ENCODE measurements at regions not wholly inside any gene's neighbourhood (a gene's known extent, or its start where the extent isn't known, plus 50 kb on each side); places are given as distances from the start of the nearest gene placed in this dataset.

DNA sequence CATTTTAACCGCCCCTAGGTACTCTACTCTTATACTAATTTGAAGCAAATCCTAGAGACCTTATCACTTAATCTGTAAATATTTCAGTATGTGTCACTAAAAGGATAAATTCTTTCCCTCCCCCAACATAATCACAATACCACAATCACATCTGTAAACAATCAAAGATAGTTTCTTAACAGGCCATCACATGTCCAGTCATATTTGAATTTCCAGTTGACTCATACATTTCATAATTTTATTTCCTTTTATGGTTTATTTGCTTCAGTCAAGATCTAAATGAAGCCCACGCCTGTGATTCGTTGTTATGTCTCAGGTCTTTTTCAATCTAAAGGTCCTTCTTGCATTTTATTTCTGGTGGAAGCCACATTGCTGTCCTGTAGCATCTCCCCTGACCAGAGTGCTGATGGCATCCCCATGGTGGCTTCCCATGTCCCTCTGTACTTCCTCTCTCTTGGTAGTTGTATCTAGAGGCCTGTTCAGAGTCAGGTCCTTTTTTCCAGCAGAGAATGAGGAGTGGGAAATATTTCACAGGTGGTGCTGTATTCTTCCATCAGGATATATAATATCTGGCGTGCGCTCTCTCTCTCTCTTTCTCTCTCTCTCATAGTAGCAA lies 128.6 kb upstream of the SLC22A23 start:
- DNase-seq = peak; percentile 93

DNA sequence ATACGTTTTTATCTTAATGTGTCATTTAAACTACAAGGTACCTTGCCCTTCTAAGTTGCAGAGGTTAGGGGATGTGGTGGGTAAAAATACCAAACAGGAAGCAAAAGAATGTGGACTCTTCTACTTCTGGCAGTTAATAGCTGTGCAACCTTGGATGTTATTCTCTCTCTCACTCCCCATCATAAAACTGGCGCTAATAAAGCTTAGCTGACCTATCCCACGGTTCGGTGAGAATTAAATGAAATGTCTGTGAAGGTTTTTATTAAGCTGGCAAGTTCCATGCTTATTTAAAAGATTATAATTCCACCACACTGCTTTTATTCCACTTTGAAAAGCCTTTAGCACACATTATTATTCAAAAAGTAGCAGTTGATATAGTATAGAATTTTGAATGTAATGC lies 127.8 kb upstream of the SLC22A23 start:
- DNase-seq = peak; percentile 38

DNA sequence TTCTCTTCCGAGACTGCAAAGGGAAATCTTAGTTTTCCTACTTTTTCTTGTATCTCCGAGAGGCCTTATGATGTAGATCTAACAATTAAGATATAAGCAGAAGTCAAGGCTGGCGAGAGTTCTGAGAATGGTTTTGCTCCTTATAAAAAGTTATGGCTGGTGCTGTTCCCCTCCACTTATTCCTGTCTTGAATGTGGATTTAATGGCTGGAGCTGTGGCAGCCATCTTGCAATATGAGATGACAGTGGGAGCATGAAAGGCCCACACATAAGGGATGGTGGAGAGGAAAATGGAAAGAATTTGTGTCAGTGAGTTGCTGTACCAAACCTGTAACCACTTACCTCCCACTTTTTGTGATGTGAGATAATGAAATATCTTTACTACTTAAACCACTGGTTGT lies 124.6 kb upstream of the SLC22A23 start:
- no peak for DNase-seq

DNA sequence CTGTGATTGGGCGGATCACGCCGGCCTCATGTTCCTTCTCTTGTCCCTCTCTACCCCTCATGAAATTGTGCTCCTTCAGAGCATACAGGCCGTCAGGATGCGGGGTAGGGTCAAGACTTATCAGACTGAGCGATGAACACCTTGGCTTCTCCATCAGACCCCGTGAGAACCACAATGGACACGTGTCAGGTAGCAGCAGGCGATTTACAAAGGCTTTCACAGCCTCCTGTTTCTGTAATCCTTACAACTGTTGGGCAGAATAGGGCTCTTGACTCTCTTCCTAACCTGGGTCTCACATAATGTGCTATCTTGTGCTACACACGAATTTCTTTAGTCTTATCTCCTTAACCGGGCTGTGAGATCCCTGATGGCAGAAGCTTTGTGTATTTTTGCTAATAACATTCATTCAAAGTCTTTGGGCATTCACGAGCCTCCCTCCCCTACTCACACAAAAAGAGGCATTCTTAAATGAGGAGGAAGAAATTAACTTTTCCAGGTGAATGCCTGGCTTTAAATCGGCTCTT lies 122.9 kb upstream of the SLC22A23 start:
- DNase-seq = no peak

DNA sequence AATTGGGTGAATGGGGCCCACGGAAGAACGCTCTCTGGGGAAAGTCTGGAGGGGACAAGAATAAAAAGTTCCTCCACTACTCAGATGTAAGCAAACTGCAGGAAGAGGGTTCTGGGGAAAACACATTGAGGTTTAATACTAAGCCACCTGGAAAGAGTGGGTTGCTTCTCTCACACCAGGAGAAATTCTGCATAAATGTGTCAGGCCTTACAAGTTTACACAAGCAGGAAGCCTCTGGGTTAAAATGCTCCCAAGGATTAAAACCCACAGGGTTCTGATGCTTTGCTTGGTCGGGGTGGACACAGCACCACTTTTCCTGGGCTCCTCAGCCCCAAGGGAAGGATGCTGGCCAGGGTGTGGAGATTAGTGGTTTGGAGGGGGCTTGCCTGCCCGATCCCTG lies 122.1 kb upstream of the SLC22A23 start:
- DNase-seq = no peak

DNA sequence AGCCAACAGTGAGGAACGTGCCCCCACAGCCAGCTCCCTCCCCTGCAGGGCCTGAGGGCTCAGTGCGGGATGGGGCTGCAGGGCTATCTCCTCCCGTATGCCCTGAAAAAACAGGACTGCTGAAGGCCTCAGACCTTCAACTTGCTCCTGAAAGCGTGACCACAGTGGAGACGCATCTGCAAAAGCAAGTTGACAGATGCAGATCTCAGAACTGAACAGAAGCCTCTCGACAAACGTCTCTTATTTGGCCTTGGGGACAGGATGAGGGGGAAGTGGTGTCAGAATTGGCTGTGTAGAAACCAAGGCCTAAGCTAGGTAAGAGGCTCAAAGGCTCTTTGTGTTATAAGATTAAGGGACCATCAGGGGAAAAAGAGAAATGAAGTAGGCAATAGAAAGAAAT lies 120.7 kb upstream of the SLC22A23 start:
- no peak for DNase-seq

DNA sequence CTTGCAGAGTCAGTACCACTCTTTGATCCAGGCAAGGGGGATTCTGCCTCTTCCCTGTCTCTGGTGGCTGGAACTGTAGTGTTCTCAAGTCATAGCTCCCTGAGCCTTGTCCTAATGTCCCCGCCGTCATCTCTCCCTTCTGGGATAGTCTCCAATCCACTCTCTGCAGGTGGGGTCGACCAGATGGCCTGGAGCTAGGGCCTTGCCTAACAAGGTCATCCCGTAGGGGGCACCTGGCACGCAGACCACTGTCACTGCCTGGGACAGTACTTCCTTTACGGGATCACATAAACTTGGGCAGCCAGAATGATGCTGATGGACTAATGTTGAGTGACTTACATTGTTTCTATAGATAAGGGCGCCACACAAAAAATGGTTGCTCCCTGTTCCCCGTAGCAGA lies 118.9 kb upstream of the SLC22A23 start:
- DNase-seq = no peak

DNA sequence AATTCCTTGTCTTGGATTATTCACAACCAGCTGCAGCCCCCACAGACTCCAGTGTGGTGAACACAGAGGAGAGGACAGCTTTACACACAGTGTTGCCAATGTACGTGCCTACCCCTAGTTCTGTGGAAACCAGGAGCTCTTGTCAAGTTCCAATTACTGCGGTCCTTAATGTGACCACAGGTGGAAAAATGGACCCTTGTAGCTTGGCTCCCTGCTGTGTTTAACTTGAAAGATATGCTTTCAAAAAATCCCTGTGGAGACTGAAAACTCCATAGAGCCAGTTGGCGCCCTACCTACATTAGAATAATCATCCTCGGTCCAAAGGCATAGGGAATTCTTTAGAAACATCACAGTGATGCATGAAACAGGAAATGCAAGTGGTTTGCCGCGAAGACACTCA lies 118.3 kb upstream of the SLC22A23 start:
- peak; percentile 18 for DNase-seq

DNA sequence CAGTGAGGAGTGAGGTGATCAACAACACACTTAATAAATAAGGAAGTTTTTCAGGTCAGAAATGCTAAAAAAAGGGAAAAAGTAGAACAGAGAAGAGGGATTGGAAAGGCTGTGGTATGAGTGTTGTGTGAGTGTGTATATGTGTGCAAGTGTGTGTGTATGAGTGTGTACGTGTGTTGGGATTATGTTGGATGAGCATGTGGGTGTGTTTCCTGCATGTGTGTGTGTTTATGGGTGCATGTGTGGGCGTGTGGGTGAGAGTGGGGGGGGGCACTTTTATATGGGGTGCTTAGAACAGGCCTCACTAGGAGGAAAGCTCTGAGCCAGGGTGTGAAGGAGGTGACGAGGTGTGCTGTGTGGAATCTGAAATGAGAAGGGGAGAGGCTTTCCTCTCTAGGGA lies 116.8 kb upstream of the SLC22A23 start:
- no peak for DNase-seq

DNA sequence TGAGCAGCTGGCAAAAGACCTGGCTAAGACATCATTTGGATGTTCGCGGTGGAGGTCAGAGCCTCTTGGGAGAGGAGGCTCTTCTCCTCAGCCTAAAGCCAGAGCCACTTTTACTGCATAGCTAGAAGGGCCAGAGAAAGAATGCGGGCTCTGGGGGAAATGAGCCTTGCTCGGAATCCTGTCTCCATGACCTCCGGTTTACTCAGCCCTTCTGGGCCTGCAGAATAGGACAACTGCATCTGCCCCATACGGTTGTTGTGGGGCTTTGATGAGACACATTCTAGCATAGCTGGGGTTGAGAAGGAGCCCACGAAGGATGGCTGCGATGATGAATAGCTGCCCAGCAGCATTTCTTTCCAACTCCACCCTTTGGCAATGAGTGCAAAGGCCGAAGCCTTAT lies 115.0 kb upstream of the SLC22A23 start:
- no peak for DNase-seq

DNA sequence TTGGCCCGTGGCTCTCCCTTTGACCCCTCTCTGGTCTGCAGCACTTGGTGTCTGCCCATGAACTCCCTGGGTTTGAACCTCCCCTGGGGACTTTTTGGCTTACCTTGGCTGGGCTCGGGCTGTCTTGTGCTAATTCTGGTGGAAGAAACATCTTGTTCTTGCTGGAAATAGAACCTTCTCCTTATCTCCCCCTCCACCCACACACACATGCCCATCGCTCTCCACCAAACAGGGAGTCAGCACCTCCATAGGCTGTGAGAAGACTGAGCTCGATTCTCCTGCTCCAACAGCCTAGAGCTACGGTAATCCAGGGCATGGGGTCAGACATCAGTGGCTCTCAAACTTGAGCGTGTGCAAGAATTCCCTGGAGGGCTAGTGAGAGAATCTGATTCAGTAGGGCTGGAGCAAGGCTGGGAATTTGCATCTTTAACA lies 114.4 kb upstream of the SLC22A23 start:
- no peak for DNase-seq

DNA sequence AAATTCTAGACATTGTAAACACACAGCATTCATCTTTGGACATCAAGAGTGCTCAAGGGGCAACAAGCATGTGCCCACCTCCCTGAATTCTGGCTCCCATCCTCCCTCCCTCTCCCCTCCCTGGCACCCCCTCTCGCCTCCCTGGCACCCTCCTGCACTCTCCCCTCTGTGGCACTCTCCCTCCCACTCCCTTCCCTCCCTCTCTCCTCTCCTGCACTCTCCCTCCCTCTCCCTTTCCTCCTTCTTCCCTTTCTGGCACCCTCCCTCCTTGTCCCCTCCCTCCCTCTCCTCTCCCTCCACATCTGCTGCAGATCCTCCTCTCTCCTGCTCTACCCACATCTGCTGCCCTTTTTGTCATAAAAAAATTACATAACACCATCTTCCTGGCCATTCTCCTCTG lies 113.0 kb upstream of the SLC22A23 start:
- no peak for DNase-seq

DNA sequence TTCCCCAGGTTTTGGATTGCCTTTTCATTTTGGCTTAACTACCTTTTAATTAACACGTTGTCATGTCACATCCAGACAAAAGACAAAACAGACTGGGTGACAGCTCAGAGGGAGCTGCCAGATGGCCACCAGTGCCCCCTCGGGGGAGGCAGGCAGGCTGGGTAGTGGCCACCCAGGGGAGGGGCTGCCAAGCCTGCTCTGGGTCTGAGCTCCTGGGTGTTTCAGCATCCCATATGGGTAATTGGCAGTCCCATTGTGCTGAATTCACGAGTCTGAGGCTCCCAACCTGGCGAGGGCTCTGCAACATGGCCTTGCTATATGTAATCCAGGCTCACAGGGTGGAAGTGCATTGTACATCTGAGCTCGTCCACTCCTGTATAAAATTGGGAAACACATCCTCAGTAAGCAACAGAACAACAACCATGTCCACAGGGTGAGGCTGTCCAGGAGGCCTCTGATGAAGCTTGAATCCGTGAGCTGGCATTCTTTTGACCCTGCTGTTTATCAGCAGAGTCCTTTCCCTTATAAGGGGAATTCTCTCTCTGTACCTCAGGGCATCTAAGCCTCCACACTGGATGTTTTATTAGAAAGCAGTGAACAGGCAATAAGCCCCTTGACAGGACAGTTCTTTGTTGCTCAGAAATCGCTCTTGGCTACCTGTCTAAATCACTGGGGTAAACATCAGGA lies 111.7 kb upstream of the SLC22A23 start:
- DNase-seq = no peak

DNA sequence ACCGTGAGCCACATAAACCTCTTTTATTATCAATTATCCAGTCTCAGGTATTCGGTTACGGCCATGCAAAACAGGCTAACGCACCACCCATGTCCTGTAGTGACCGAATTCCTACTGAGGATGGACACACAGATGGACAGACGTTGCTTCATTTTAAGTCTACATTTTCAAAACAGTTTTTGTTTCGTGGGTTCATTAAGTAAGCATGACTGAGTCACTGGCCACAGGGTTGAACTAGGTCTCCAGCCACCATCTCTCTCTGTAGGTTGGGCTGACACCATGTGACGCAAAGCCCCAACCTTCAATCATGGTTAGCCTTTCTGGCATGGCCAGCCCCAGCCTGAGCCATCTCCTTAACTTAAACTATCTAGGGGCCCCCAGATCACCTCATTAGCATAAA lies 110.0 kb upstream of the SLC22A23 start:
- DNase-seq = peak; percentile 20

DNA sequence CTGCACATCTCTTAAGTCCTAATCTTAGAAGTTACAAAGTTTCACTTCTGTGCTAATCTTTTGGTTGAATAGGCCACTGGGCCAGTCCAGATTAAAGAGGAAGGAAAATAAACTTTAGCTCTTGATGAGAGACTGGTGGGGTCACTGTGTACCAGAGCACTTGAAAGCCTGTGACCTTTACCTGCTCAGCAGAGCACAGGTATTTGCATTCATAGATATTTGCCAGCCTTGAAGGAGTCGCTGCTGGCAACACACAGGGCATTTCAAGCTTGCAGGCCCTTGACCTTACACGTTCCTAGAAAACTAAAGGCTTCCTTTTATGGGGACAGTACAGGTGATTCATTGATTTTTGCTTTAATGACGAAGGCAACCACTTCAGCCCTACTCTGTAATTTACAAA lies 108.4 kb upstream of the SLC22A23 start:
- no peak for DNase-seq

DNA sequence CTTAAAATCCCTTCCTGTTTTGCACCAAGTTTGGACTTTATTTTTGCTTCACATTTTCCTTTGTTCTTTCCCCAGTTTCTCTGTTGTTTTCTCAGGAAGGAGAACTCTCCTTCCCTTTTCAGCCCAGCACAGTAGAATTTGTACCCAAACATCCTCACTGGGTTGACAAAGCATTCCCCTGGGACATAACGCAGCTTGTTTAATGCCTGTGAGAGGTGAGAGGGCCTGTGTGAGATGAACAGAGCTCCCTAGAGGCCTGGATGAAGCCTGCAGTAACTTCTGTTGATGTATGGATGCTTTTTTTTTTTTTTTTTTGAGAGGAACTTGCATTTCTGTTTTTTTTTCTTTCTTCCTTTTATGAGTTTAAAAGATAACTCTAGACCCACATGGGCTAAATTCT lies 104.9 kb upstream of the SLC22A23 start:
- DNase-seq = peak; percentile 39

DNA sequence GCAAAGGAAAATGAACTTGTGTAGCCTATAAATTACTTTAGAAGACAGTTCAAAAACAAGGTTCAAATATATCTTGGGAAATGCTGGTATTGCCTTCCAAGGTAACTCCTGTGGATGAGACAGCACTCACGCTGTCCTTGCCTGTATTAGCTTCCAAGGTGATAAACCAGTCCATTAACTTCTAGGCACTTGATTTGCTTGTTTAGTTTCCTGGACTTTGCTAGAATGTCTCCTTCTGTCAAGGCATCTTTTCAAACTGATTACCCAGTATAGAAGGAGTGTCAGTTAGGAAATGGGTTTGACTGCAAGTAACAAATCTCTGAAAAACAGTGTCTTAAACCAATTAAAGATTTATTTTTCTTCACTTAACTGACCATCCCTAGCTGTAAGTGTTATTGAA lies 103.4 kb upstream of the SLC22A23 start:
- DNase-seq = no peak

DNA sequence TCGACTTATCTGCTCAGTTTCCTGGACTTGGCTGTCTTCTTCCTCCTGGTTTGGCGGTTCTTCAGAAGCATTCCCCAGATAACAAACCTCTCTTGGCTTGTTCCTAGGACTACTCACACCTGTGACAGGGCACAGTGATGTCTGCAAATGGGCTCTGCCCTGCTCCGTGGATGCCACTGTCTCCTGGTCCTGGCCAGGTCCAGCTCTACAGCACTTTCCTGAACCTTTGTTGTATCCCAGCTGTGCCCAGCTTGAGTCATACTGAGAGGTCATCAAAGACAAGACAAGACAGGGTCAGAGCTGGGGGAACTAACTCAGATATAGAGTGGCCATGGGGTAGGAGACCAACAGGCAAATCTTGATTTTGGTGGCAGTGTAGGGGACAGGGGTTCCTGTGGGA lies 102.7 kb upstream of the SLC22A23 start:
- no peak for DNase-seq

DNA sequence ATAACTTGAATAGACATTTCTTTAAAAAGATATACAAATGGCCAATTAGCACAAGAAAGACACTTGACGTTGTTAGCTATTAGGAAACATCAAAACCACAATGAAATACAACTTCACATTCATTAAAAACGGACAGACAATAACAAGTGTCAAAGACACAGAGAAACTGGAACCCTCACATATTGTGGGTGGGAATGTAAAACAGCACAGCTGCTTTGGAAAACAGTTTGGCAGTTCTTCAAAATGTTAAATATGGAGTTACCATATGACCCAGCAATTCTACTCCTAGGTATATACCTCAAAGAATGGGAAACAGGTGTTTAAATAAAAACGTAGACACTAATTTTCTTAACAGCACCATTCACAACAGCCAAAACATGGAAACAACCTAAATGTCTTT lies 100.5 kb upstream of the SLC22A23 start:
- no peak for DNase-seq

DNA sequence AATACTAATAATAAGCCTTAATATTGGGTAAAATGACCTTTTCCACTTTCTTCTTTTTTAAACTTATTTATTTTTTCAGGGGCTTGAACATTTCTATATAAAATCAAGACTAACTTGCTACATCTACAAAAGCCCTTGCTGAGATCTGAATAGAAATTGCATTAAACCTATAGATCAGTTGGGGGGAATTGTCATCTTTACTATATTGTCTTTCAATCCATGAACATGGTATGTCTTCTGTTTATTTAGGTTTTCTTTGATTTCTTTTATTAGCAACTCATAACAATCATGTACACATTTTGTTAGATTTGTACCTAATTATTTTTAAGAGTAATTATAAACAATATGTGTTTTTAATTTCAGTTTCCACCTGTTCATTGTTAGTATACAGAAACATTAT lies 96.4 kb upstream of the SLC22A23 start:
- DNase-seq = no peak

DNA sequence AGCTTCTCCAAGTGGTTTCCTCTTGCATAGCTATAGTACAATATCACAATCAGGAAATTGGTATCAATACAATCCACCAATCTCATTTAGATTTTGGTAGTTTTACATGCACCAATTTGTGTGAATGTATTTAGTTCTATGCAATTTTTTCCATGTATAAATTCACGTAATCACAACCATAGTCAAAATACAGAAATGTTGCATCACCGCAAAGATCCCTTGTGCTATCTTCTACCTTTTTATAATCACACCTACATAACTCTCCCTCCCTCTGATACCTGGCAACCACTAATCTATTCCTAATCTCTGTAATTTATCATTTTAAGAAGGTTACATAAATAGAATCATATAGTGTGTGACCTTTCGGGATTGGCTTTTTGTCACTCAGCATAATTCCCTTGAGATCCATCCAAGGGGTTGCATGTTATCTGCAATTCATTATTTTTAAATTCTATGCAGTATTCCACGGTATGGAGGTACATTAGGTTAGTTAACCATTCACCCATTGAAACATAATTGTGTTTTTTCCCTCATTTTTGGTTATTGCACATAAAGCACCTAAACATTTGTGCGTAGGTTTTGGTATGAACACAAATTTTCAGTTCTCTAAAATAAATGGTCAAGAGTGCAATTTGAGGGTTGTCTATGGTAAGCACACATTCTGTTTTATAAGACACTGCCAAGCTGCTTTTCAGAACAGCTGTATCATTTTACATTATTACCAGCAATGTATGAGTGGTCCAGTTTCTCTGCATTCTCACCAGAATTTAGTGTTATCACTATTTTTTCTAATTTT lies 95.1 kb upstream of the SLC22A23 start:
- DNase-seq = no peak

DNA sequence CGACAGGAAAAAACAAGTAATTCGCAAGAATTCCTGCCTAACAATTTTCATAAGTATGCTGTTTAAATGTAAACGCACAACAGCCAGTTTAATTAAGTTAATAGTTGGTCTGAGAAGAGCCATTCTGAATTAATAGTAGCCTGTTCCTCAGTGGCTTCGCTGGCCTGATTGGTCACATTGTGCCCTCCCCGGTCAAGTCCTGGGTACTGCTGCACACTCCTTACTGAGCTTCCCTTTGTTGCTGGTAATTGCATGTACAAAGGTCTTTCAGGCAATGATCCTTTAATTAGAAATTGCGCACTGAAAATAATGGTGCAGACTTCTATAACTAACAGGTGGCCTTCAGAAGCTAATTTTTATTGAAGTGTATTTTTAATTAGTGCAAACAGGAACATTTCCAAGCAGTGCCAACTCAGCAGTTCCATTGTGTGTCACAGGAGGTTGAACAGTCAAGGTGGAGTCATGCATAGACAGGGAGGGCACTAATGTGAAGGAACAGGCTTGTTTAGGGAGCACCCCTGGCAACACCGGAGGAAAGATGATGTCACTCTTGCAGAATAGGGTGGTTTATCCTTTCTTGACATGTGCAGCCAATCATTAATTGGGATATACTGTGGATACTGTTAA lies 92.6 kb upstream of the SLC22A23 start:
- no peak for DNase-seq

DNA sequence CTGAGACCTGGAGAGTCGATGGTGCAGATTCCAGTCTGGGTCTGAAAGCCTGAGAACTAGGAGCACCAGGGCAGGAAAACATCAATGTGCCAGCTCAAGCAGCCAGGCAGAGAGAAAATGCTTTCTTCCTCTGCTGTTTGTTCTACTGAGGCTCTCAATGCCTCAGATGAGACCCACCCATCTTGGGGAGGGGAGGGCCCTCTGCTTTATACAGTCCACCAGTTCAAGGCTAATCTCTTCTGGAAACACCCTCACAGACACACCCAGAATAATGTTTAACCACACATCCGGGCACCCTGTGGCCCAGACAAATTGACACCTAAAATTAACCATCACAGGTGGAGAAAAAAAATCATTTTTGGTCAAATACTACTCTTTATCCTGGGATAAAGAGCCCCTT lies 89.3 kb upstream of the SLC22A23 start:
- DNase-seq = no peak

DNA sequence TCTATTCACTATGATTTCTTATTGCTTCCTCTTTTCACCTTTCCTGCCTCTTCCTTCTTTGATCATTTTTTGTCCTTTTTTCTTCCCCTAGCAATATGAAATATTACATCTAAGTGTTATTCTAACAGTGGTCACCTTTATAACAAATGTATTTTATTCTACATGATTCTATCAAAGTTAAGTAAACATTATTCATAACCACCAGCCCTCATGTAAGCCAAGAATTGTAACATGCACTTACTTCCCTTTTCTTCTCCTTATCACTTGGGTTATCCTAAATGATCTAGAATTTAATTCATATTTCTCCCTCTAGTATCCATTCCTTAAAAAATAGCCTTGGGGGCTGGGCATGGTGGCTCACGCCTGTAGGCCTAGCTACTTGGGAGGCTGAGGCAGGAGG lies 88.3 kb upstream of the SLC22A23 start:
- no peak for DNase-seq
